ENCODE measurements at regions not wholly inside any gene's neighbourhood (a gene's known extent, or its start where the extent isn't known, plus 50 kb on each side); places are given as distances from the start of the nearest gene placed in this dataset.
"Not testable (repeated sequence)": the region's sequence is repeated elsewhere in the genome, so short reads cannot be mapped to it uniquely, and the experiment has no call there.

GRCh38 chr1:113207019-113207418, 134.0 kb downstream of the LRIG2 start:
- intact Hi-C loops (cut with micrococcal nuclease; ENCODE audit: unreplicated experiment), result no loop called here
- Mint-ChIP-seq H3K4me3 (ENCODE audit: low read depth, unreplicated experiment) (no peak overlapping the region), H3K9me3 (ENCODE audit: low read depth, unreplicated experiment) (no peaks in the 10 kb centered on the region), H3K27ac (ENCODE audit: unreplicated experiment) (no peak overlapping the region), H3K4me1 (ENCODE audit: low read depth, unreplicated experiment) (peaks cover 9% of the 10 kb centered on the region), H3K27me3 (ENCODE audit: unreplicated experiment) (no peaks in the 10 kb centered on the region), H3K36me3 (ENCODE audit: insufficient read depth, unreplicated experiment) (no peaks in the 10 kb centered on the region)
- BruUV-seq (replicated peaks), result no TSS peak
- no peak for TF ChIP-seq CTCF (IDR thresholded peaks at IDR 0.05; ENCODE audit: unreplicated experiment)
- no peak for DNase-seq
- CTCF ChIA-PET, result no interaction called here

- CTCF ChIA-PET, result no interaction called here
- Mint-ChIP-seq H3K4me3 (ENCODE audit: low read depth, unreplicated experiment) (no peak overlapping the region), H3K9me3 (ENCODE audit: low read depth, unreplicated experiment) (no peaks in the 10 kb centered on the region), H3K4me1 (ENCODE audit: low read depth, unreplicated experiment) (peaks cover 9% of the 10 kb centered on the region), H3K27ac (ENCODE audit: unreplicated experiment) (no peak overlapping the region), H3K27me3 (ENCODE audit: unreplicated experiment) (no peaks in the 10 kb centered on the region), H3K36me3 (ENCODE audit: insufficient read depth, unreplicated experiment) (no peaks in the 10 kb centered on the region)
- no peak for DNase-seq
- BruUV-seq (replicated peaks), result no TSS peak
- intact Hi-C loops (cut with micrococcal nuclease; ENCODE audit: unreplicated experiment), result no loop called here
- no peak for TF ChIP-seq CTCF (IDR thresholded peaks at IDR 0.05; ENCODE audit: unreplicated experiment)
Measured at GRCh38 chr1:113207457-113207856, 134.5 kb downstream of the LRIG2 start.

DNA sequence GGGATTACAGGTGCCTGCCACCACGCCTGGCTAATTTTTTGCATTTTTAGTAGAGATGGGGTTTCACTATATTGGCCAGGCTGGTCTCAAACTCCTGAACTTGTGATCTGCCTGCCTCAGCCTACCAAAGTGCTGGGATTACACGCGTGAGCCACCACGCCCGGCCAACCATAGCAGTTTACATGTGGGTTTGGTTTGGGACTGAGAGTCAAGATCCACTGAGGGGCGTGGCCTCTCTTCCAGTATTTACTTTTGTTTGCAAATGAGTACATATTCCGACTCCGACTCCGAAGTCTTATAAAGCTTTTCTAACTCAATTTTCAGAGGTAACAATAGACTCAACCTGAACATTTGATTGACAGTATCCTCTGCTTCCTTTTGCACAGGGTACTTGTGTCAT, 135.4 kb downstream of the LRIG2 start:
- H3K27ac Mint-ChIP-seq (ENCODE audit: unreplicated experiment); CTCF ChIA-PET: not testable (repeated sequence)

GRCh38 chr1:113210248-113210647, 137.2 kb downstream of the LRIG2 start:
- Mint-ChIP-seq H3K27ac (ENCODE audit: unreplicated experiment) (no peak overlapping the region), H3K36me3 (ENCODE audit: insufficient read depth, unreplicated experiment) (no peaks in the 10 kb centered on the region), H3K27me3 (ENCODE audit: unreplicated experiment) (no peaks in the 10 kb centered on the region), H3K4me3 (ENCODE audit: low read depth, unreplicated experiment) (no peak overlapping the region), H3K4me1 (ENCODE audit: low read depth, unreplicated experiment) (peaks cover 9% of the 10 kb centered on the region), H3K9me3 (ENCODE audit: low read depth, unreplicated experiment) (peaks cover under 1% of the 10 kb centered on the region)
- intact Hi-C loops (cut with micrococcal nuclease; ENCODE audit: unreplicated experiment), result loop anchor here (10.0 kb wide), 1 partner anchor 115 kb away; no protein-coding TSS in a partner anchor
- CTCF ChIA-PET, result no interaction called here
- no peak for TF ChIP-seq CTCF (IDR thresholded peaks at IDR 0.05; ENCODE audit: unreplicated experiment)
- DNase-seq, result no peak
- no TSS peak for BruUV-seq (replicated peaks)

More for the DNA sequence above, 135.4 kb downstream of the LRIG2 start:
- H3K4me3 Mint-ChIP-seq (ENCODE audit: low read depth, unreplicated experiment); DNase-seq; H3K9me3 Mint-ChIP-seq (ENCODE audit: low read depth, unreplicated experiment); H3K4me1 Mint-ChIP-seq (ENCODE audit: low read depth, unreplicated experiment); H3K27me3 Mint-ChIP-seq (ENCODE audit: unreplicated experiment); intact Hi-C loops (cut with micrococcal nuclease; ENCODE audit: unreplicated experiment); BruUV-seq (replicated peaks); H3K36me3 Mint-ChIP-seq (ENCODE audit: insufficient read depth, unreplicated experiment): not testable (repeated sequence)

DNA sequence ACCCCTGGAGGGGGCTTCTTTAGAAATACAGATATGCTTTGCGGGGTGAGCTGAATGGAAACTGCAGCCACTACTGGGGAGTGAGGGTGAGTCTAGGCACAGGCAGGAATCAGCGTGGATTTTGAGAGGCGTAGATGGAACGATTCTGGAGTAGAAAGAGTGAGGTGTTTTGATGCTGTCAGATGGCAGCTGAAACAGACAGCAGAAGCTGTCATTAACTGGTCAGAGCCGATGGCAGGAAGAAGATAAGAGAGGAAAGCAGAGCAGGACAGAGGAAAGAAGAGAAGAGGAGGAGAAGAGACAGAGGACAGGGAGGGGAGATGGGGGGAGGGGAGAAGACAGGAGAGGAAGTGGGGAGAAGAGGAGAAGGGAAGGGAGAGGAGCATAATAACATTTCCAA, 138.5 kb downstream of the LRIG2 start:
- DNase-seq, result no peak
- no TSS peak for BruUV-seq (replicated peaks)
- intact Hi-C loops (cut with micrococcal nuclease; ENCODE audit: unreplicated experiment), result loop anchor here (10.0 kb wide), 1 partner anchor 113 kb away; no protein-coding TSS in a partner anchor
- Mint-ChIP-seq H3K4me3 (ENCODE audit: low read depth, unreplicated experiment) (no peak overlapping the region), H3K27me3 (ENCODE audit: unreplicated experiment) (no peaks in the 10 kb centered on the region), H3K4me1 (ENCODE audit: low read depth, unreplicated experiment) (peaks cover 9% of the 10 kb centered on the region), H3K27ac (ENCODE audit: unreplicated experiment) (no peak overlapping the region), H3K36me3 (ENCODE audit: insufficient read depth, unreplicated experiment) (no peaks in the 10 kb centered on the region), H3K9me3 (ENCODE audit: low read depth, unreplicated experiment) (peaks cover 7% of the 10 kb centered on the region)
- CTCF ChIA-PET, result interaction anchor here (0.6 kb wide), 1 partner anchor 177 kb away, joined by 4 read pairs; no protein-coding TSS in a partner anchor
- no peak for TF ChIP-seq CTCF (IDR thresholded peaks at IDR 0.05; ENCODE audit: unreplicated experiment)

All from Calu3 (cell line).